ENCODE measurements at regions not wholly inside any gene's neighbourhood (a gene's known extent, or its start where the extent isn't known, plus 50 kb on each side); places are given as distances from the start of the nearest gene placed in this dataset.

GRCh38 chr11:116567721-116568242 is 205.0 kb downstream of the BUD13 start:
- TF ChIP-seq, protein P1, sequence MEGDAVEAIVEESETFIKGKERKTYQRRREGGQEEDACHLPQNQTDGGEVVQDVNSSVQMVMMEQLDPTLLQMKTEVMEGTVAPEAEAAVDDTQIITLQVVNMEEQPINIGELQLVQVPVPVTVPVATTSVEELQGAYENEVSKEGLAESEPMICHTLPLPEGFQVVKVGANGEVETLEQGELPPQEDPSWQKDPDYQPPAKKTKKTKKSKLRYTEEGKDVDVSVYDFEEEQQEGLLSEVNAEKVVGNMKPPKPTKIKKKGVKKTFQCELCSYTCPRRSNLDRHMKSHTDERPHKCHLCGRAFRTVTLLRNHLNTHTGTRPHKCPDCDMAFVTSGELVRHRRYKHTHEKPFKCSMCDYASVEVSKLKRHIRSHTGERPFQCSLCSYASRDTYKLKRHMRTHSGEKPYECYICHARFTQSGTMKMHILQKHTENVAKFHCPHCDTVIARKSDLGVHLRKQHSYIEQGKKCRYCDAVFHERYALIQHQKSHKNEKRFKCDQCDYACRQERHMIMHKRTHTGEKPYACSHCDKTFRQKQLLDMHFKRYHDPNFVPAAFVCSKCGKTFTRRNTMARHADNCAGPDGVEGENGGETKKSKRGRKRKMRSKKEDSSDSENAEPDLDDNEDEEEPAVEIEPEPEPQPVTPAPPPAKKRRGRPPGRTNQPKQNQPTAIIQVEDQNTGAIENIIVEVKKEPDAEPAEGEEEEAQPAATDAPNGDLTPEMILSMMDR (IDR thresholded peaks at IDR 0.05) = no peak
- TF ChIP-seq POLR2A (IDR thresholded peaks at IDR 0.05) = no peak
